OCI-LY7 (cell line): ENCODE measurements at regions not wholly inside any gene's neighbourhood (a gene's known extent, or its start where the extent isn't known, plus 50 kb on each side); places are given as distances from the start of the nearest gene placed in this dataset.

Experiments
- BruUV-seq: library from RNA; stranded (reverse); fragments of 400-500 nt; replicated peaks from 2 replicates; lab custom pipeline; 2021; lab: Mats Ljungman, UMichigan
- CTCF ChIA-PET: fragments of 300-600 bp; sonication (Branson Sonifier 250); formaldehyde crosslinking; loops from one replicate; lab custom pipeline; 2022; ENCODE audit warnings: antibody characterized with exemption; ENCODE audit not compliant: unreplicated experiment; lab: Charles Lee
- POLR2A ChIA-PET: fragments of 300-600 bp; sonication (Branson Sonifier 250); formaldehyde crosslinking; loops from one replicate; lab custom pipeline; 2022; ENCODE audit warnings: antibody characterized with exemption; lab: Charles Lee
- DNase-seq: peaks from one replicate; pipeline ENCODE4 v3.0.0-alpha.2; 2015; ENCODE audit warnings: low spot score
- H2AFZ ChIP-seq: fragments of 200-600 bp; sonication (generic), shearing (Covaris generic); 2 replicates; pipeline ENCODE4 v1.6.1; 2014; ENCODE audit warnings: mild to moderate bottlenecking, antibody characterized with exemption, low read length, moderate library complexity
- H3K27ac ChIP-seq: fragments of 200-600 bp; sonication (generic); 2 replicates; pipeline ENCODE4 v1.5.1; 2014; ENCODE audit warnings: mixed run types, low read depth, mild to moderate bottlenecking, moderate library complexity, low read length, inconsistent platforms; ENCODE audit not compliant: poor library complexity, severe bottlenecking
- H3K36me3 ChIP-seq: fragments of 200-600 bp; sonication (generic); 2 replicates; pipeline ENCODE4 v1.6.1; 2014; ENCODE audit warnings: mild to moderate bottlenecking, antibody characterized with exemption, low read length, moderate library complexity, mixed read lengths; ENCODE audit not compliant: insufficient read depth
- H3K4me1 ChIP-seq: fragments of 200-600 bp; sonication (generic); 2 replicates; pipeline ENCODE4 v1.5.1; 2014; ENCODE audit warnings: mild to moderate bottlenecking, low read length; ENCODE audit not compliant: insufficient read depth, poor library complexity, severe bottlenecking
- H3K4me2 ChIP-seq: fragments of 200-600 bp; sonication (generic); 2 replicates; pipeline ENCODE4 v1.6.1; 2014; ENCODE audit warnings: mild to moderate bottlenecking, low read length
- H3K4me3 ChIP-seq: fragments of 200-600 bp; sonication (generic); 2 replicates; pipeline ENCODE4 v1.5.1; 2014; ENCODE audit warnings: mild to moderate bottlenecking, low read depth, low read length; ENCODE audit not compliant: poor library complexity, severe bottlenecking
- H3K79me2 ChIP-seq: fragments of 200-600 bp; sonication (generic); 2 replicates; pipeline ENCODE4 v1.6.1; 2016; ENCODE audit warnings: low read depth, mild to moderate bottlenecking, low read length, moderate library complexity, mixed read lengths; ENCODE audit not compliant: insufficient read depth
- H3K9me2 ChIP-seq: fragments of 200-600 bp; sonication (generic); 2 replicates; pipeline ENCODE4 v1.6.1; 2016; ENCODE audit warnings: mild to moderate bottlenecking, low read length, mixed read lengths; ENCODE audit not compliant: insufficient read depth
- H3K9me3 ChIP-seq: fragments of 200-600 bp; sonication (generic); 2 replicates; pipeline ENCODE4 v1.6.1; 2014; ENCODE audit warnings: mild to moderate bottlenecking, mixed run types, low read length, mixed read lengths
- H4K20me1 ChIP-seq: fragments of 200-600 bp; sonication (generic); 2 replicates; pipeline ENCODE4 v1.6.1; 2014; ENCODE audit warnings: mild to moderate bottlenecking, antibody characterized with exemption, low read length, moderate library complexity, mixed read lengths; ENCODE audit not compliant: insufficient read depth
- EZH2phosphoT487 ChIP-seq: fragments of 200-600 bp; sonication (generic); IDR thresholded peaks from 2 replicates; pipeline ENCODE4 v1.6.1; 2018; ENCODE audit warnings: low read depth, borderline replicate concordance, mild to moderate bottlenecking, mixed run types, antibody characterized with exemption, low read length, moderate library complexity, mixed read lengths
- intact Hi-C: fragments of 100-400 bp; cut with micrococcal nuclease; formaldehyde crosslinking; loops from one replicate; pipeline ENCODE4 v1.10.0; 2022; ENCODE audit not compliant: unreplicated experiment
- TF ChIP-seq, protein P1 (sequence below): fragments of 200-600 bp; sonication (generic); conservative IDR thresholded peaks from 2 replicates; pipeline ENCODE4 v1.5.1; 2014; ENCODE audit warnings: mild to moderate bottlenecking, antibody characterized with exemption, low read length, moderate library complexity, mixed read lengths

DNA sequence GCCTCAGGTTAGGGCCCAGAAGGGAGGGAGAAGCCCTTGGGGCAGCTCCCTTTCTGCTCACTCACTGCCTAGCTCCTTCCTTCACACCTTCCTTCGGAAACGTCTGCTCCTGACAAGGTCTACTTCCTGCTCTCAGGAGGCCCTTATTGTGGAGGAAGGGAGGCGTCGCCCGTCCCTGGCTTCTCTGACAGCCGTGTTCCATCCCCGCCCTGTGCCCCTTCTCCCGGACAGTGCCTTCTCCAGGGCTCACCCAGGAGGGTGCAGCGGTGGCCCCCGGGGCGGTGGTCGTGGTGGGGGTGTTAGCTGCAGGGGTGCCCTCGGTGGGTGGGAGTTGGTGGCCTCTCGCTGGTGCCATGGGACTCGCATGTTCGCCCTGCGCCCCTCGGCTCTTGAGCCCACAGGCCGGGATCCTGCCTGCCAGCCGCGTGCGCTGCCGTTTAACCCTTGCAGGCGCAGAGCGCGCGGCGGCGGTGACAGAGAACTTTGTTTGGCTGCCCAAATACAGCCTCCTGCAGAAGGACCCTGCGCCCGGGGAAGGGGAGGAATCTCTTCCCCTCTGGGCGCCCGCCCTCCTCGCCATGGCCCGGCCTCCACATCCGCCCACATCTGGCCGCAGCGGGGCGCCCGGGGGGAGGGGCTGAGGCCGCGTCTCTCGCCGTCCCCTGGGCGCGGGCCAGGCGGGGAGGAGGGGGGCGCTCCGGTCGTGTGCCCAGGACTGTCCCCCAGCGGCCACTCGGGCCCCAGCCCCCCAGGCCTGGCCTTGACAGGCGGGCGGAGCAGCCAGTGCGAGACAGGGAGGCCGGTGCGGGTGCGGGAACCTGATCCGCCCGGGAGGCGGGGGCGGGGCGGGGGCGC is 231.9 kb downstream of the SEC14L1 start:
- H3K9me3 ChIP-seq, result no peaks in the 10 kb centered on the region
- BruUV-seq, result no TSS peak
- H3K9me2 ChIP-seq, result no peaks in the 10 kb centered on the region
- H3K79me2 ChIP-seq, result no peaks in the 10 kb centered on the region
- ChIA-PET POLR2A (no interaction called here), CTCF (no interaction called here)
- H3K27ac ChIP-seq, result no peak overlapping the region
- TF ChIP-seq, protein P1, sequence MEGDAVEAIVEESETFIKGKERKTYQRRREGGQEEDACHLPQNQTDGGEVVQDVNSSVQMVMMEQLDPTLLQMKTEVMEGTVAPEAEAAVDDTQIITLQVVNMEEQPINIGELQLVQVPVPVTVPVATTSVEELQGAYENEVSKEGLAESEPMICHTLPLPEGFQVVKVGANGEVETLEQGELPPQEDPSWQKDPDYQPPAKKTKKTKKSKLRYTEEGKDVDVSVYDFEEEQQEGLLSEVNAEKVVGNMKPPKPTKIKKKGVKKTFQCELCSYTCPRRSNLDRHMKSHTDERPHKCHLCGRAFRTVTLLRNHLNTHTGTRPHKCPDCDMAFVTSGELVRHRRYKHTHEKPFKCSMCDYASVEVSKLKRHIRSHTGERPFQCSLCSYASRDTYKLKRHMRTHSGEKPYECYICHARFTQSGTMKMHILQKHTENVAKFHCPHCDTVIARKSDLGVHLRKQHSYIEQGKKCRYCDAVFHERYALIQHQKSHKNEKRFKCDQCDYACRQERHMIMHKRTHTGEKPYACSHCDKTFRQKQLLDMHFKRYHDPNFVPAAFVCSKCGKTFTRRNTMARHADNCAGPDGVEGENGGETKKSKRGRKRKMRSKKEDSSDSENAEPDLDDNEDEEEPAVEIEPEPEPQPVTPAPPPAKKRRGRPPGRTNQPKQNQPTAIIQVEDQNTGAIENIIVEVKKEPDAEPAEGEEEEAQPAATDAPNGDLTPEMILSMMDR, result peak; percentile 32; the same call in 1 of the 2 replicates
- no peak for TF ChIP-seq EZH2phosphoT487
- DNase-seq, result peak; percentile 77
- H4K20me1 ChIP-seq, result no peaks in the 10 kb centered on the region
- no peaks in the 10 kb centered on the region for H3K36me3 ChIP-seq
- intact Hi-C loops, result no loop called here
- peak overlapping the region; percentile 68 for H3K4me3 ChIP-seq
- peak overlapping the region; percentile 71 for H3K4me2 ChIP-seq
- H3K4me1 ChIP-seq, result peaks cover 45% of the 10 kb centered on the region
- peak overlapping the region; percentile 17; the same call in 1 of the 2 replicates for H2AFZ ChIP-seq

DNA sequence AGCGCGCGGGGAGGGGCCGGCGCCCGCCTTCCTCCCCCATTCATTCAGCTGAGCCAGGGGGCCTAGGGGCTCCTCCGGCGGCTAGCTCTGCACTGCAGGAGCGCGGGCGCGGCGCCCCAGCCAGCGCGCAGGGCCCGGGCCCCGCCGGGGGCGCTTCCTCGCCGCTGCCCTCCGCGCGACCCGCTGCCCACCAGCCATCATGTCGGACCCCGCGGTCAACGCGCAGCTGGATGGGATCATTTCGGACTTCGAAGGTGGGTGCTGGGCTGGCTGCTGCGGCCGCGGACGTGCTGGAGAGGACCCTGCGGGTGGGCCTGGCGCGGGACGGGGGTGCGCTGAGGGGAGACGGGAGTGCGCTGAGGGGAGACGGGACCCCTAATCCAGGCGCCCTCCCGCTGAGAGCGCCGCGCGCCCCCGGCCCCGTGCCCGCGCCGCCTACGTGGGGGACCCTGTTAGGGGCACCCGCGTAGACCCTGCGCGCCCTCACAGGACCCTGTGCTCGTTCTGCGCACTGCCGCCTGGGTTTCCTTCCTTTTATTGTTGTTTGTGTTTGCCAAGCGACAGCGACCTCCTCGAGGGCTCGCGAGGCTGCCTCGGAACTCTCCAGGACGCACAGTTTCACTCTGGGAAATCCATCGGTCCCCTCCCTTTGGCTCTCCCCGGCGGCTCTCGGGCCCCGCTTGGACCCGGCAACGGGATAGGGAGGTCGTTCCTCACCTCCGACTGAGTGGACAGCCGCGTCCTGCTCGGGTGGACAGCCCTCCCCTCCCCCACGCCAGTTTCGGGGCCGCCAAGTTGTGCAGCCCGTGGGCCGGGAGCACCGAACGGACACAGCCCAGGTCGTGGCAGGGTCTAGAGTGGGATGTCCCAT is 232.8 kb downstream of the SEC14L1 start:
- BruUV-seq, result no TSS peak
- ChIA-PET POLR2A (no interaction called here), CTCF (interaction anchor here (1.1 kb wide), 1 partner anchor 10 kb away, joined by 3 read pairs; no protein-coding TSS in a partner anchor)
- Histone ChIP-seq H3K4me2 (peak overlapping the region; percentile 71), H3K4me1 (peaks cover 45% of the 10 kb centered on the region), H3K79me2 (no peaks in the 10 kb centered on the region), H3K4me3 (peak overlapping the region; percentile 68), H3K36me3 (no peaks in the 10 kb centered on the region), H2AFZ (no peak overlapping the region), H4K20me1 (no peaks in the 10 kb centered on the region), H3K9me2 (no peaks in the 10 kb centered on the region), H3K9me3 (no peaks in the 10 kb centered on the region), H3K27ac (no peak overlapping the region)
- TF ChIP-seq, protein P1, result no peak
- no peak for TF ChIP-seq EZH2phosphoT487
- intact Hi-C loops, result loop anchor here (1.0 kb wide), 1 partner anchor 42 kb away; no protein-coding TSS in a partner anchor
- peak; percentile 31 for DNase-seq
